Amniotic epithelial cell (primary cell): ENCODE measurements at regions not wholly inside any gene's neighbourhood (a gene's known extent, or its start where the extent isn't known, plus 50 kb on each side); places are given as distances from the start of the nearest gene placed in this dataset.
"Not testable (repeated sequence)": the region's sequence is repeated elsewhere in the genome, so short reads cannot be mapped to it uniquely, and the experiment has no call there.

Experiments used
- DNase-seq: peaks from one replicate; pipeline ENCODE4 v3.0.0-alpha.2; 2010; ENCODE audit warnings: low read depth

- DNase-seq, result no peak
Observed at GRCh38 chr5:25568989-25569625, 924.3 kb upstream of the CDH10 start.

DNA sequence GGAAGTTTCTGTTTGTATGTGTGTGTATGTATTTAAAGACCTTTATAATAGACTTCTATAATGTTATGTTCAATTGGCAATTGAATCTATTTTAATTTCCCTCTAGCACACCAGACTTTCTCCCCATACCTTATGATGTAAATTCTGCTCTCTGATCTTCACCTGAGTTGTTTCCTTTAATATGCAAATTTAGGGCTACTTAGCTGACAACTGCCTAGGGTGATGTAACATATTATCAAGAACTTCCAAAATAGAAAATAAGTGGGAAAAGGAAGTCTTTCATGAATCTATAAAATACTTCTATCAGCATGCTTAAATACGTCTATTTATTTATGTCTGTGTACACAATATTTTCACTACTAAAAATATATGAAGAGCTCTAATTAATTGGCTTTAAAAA is 923.5 kb upstream of the CDH10 start:
- DNase-seq, result no peak

- DNase-seq, result no peak
Observed at GRCh38 chr5:25567881-25568280, 923.1 kb upstream of the CDH10 start.

DNA sequence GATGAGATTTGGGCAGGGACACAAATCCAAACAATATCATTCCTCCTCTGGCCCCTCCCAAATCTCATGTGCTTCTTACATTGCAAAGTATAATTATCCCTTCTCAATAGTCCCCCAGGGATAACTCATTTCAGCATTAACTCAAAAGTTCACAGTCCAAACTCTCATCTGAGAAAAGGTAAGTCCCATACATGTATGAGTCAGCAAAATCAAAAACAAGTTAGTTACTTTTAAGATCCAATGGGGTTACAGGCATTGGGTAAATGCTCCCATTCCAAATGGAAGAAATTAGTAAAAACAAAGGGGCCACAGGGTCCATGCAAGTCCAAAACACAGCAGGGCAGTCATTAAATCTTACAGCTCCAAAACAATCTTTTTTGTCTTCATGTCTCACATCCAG is 917.9 kb upstream of the CDH10 start:
- no peak for DNase-seq

DNA sequence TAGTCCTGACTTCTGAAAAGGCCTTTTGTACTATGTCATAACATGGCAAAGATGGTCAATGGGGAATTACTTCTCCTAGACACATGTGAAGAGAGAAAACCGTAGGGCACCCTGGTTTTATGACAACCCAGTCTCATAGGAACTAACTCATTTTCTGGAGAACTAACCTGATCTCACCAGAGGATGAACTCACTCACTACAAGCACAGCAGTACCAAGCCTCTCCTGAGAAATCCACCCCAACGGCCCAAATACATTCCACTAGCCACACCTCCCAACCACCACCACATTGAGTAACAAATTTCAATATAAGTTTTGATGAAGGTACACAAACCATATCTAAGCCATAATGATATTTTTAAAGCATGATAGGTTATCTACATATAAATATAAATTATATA is 909.3 kb upstream of the CDH10 start:
- no peak for DNase-seq

DNA sequence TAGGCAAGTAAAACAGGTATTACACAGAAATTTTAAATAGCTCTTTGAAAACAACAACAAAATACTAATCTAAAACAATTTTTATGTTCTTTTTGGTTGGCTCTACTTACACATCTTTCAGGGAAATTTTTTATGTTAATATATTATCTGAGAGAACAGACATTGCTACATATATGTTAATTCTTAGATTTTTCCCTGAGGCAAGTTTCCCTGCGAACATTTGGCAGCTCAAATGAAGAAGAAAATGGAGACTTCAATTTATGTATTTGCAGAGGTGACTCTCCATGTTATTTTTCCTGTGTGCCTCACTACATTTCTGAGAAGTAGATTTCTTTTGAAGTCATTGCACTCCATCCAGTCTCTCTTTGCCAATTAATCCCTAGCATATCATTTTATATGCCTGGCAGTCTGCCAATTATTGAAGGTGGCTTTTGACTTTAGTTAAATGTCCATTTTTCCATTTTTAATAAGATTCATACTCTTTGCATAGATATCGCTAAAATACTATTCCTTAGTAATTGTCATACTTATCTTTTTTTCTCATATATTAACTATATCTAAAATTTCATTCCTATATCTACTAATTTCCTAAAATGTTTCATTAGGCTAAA is 908.2 kb upstream of the CDH10 start:
- DNase-seq, result no peak

- no peak for DNase-seq
Observed at GRCh38 chr5:25550793-25551192, 906.0 kb upstream of the CDH10 start.

GRCh38 chr5:25544652-25545249 is 900.0 kb upstream of the CDH10 start:
- peak; percentile 0 for DNase-seq

DNA sequence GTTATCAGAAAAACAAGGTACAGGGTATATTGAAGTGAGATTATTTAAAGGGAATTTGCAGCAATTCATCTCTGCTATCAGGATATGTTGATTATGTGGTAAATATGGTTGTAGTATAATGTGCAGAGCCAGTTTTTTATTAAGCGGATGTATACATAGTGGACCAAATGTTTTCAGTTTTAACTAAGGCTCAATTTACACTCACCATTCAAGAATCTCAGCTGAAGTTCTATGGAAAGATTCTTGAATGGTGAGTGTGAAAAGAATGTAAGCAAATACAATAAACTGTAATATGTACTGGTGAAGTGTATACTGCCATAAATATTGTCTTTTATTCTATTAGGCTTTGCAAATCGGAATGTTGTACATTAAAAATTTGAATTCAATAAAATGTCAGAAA is 895.9 kb upstream of the CDH10 start:
- no peak for DNase-seq

DNA sequence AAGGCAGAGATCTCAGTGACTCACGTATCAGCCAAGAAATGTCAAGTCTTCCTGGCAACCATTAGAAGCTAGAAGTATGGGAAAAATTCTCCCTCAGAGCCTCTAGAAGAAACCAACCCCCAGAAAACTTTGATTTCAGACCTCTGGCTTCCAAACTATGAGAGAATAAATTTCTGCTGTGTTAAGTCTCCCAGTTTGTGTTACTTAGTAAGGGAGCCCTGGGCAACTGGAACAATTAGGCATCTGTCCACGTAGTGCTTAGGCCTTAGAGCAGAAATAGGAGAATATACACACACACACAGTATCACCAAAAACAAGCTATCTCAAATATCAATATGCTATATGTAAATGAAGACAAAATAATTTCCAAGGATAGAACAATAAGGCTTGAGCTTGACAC is 894.8 kb upstream of the CDH10 start:
- no peak for DNase-seq

DNA sequence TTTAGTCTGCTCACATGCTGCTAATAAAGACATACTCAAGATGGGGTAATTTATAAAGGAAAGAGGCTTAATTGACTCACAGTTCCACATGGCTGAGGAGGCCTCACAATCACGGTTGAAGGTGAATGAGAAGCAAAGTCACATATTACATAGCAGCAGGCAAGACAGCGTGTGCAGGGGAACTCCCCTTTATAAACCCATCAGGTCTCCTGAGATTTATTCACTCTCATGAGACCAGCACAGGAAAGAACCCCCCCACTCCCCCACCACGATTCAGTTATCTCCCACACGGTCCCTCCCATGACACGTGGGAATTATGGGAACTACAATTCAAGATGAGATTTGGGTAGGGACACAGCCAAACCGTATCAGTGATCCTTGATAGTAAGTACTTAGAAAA is 891.7 kb upstream of the CDH10 start:
- not testable (repeated sequence) for DNase-seq

- no peak for DNase-seq
Observed at GRCh38 chr5:25516141-25516540, 871.4 kb upstream of the CDH10 start.

DNA sequence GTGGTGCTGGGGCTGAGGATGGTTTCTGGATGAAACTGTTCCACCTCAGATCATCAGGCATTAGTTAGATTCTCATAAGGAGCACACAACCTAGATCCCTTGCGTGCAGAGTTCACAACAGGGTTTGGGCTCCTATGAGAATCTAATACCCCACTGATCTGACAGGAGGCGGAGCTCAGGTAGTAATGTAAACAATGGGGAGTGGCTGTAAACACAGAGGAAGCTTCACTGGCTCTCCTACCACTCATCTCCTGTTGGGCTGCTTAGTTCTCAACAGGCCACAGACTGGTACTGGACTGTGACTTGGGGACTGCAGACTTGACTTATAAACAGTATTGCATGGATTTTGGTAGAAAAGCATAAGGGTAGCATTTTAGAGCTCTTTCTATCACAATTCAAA is 870.7 kb upstream of the CDH10 start:
- DNase-seq, result no peak

DNA sequence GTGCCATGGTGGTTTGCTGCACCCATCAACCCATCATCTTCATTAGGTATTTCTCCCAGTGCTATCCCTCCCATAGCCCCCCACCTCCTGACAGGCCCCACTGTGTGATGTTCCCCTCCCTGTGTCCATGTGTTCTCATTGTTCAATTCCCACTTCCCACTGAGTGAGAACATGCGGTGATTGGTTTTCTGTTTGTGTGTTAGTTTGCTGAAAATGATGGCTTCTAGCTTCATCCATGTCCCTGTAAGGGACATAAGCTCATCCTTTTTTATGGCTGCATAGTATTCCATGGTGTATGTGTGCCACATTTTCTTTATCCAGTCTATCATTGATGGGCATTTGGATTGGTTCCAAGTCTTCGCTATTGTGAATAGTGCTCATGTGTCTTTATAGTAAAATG is 865.9 kb upstream of the CDH10 start:
- DNase-seq, result not testable (repeated sequence)

- not testable (repeated sequence) for DNase-seq
Observed at GRCh38 chr5:25508011-25508410, 863.2 kb upstream of the CDH10 start.

DNA sequence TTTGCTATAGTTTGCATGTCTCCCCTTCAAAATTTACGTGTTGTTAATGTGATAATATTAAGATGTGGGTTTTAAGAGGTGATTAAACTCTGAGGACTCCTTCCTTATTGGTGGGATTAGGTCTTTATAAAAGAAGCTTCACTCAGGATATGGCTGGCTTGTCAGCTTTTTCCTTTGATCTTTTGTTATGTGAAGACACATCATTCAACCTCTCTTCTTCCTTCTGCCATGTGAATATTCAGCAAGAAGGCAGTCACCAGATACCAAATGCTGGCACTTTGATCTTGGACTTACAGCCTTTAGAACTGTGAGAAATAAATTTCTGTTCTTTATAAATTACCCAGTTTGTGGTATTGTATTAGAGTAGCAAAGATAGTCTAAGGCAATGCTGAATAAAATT is 855.9 kb upstream of the CDH10 start:
- no peak for DNase-seq

- DNase-seq, result peak; percentile 1
Observed at GRCh38 chr5:25489834-25490538, 845.2 kb upstream of the CDH10 start.

GRCh38 chr5:25488119-25488518 is 843.3 kb upstream of the CDH10 start:
- no peak for DNase-seq

- DNase-seq, result no peak
Observed at GRCh38 chr5:25484391-25484790, 839.6 kb upstream of the CDH10 start.

DNA sequence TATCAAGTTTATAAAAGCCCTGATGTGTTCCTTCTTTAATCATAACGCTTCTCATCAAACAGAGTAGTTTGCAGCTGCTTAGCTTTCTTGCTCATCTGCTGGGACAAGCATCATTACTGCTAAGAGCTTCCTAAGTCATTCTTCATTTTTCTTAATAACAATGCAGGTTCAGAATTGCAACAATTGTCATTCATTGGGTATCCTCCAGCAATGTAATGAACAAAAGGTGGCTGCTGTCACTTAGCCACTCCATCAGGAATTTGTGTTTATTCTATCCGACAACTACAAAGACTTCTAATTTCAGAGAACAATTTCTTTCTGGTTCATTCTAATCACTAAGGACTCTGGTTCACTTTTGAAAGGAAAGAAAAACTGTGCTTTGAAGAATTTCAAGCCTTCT is 836.7 kb upstream of the CDH10 start:
- no peak for DNase-seq

- DNase-seq, result no peak
Observed at GRCh38 chr5:25459082-25459481, 814.3 kb upstream of the CDH10 start.

DNA sequence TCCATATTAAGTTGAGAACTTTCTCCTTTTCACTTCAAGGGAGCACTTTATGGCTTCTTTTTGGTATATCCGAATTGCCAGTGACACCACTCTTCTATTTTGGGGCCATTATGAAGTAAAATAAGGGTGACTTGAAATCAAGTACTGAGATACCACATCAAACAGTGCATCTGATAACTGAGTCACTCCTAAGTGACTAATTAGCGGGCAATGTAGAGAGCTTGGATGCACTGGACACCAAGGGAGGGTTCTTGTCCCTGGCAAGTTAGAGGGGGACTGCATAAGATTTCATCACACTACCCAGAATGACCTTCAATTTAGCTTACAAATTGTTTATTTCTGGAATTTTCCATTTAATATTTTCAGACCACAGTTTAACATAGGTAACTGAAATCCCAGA is 813.9 kb upstream of the CDH10 start:
- no peak for DNase-seq

- DNase-seq, result no peak
Observed at GRCh38 chr5:25453500-25453899, 808.7 kb upstream of the CDH10 start.
